ENCODE measurements at regions not wholly inside any gene's neighbourhood (a gene's known extent, or its start where the extent isn't known, plus 50 kb on each side); places are given as distances from the start of the nearest gene placed in this dataset.

GRCh38 chr2:184206045-184206444, 392.3 kb upstream of the ZNF804A start:
- no peak overlapping the region for H3K4me3 ChIP-seq (replicated peaks in 1 of 2; ENCODE audit: low read depth in 1 of 2, low read length in 2 of 2)
- no peak for ATAC-seq
- no peak overlapping the region for H3K9ac ChIP-seq (ENCODE audit: low read length)
- H3K27ac ChIP-seq (ENCODE audit: low read depth, low read length): no peak overlapping the region
- no peaks in the 10 kb centered on the region for H3K27me3 ChIP-seq (ENCODE audit: insufficient read depth, low read length)
- H2AFZ ChIP-seq (ENCODE audit: low read depth, low read length, poor library complexity, severe bottlenecking): no peak overlapping the region
- ChIA-PET RAD21 (ENCODE audit: low non-redundant PET in 1 of 2, low total read pairs in 2 of 2, uncharacterized antibody in 2 of 2, unreplicated experiment in 2 of 2) (no interaction called here), POLR2A (no interaction called here), CTCF (no interaction called here)
- no peaks in the 10 kb centered on the region for H3K4me1 ChIP-seq (ENCODE audit: control insufficient read depth in 1 of 2, insufficient read depth in 2 of 2, low read length in 2 of 2)
- no peak overlapping the region for H3K4me2 ChIP-seq (ENCODE audit: low read length)
- no peak for TF ChIP-seq MAX (IDR thresholded peaks at IDR 0.05)
- no peak for TF ChIP-seq RAD21 (IDR thresholded peaks at IDR 0.05; ENCODE audit: low read depth)
- TF ChIP-seq EZH2 (IDR thresholded peaks at IDR 0.05): no peak
- TF ChIP-seq ELF1 (IDR thresholded peaks at IDR 0.05; ENCODE audit: borderline replicate concordance, low read depth): no peak
- TF ChIP-seq ZNF274 (IDR thresholded peaks at IDR 0.05; ENCODE audit: low read depth, low read length): no peak
- TF ChIP-seq CEBPB (IDR thresholded peaks at IDR 0.05; ENCODE audit: low read depth): no peak
- no peaks in the 10 kb centered on the region for H3K79me2 ChIP-seq (ENCODE audit: insufficient read depth, low read length)
- H3K9me3 ChIP-seq (ENCODE audit: control insufficient read depth in 1 of 2, insufficient read depth in 1 of 2, low read depth in 1 of 2, low read length in 2 of 2): no peaks in the 10 kb centered on the region
- no TSS peak for BruUV-seq (replicated peaks)
- no peaks in the 10 kb centered on the region for H3K36me3 ChIP-seq (ENCODE audit: control insufficient read depth in 1 of 2, insufficient read depth in 2 of 2, low read length in 2 of 2)
- no peak for DNase-seq (ENCODE audit: low read depth, low spot score)
- H4K20me1 ChIP-seq (ENCODE audit: insufficient read depth): no peaks in the 10 kb centered on the region
- intact Hi-C loops (cut with micrococcal nuclease): no loop called here
- H3K9me2 ChIP-seq (ENCODE audit: insufficient read depth): no peaks in the 10 kb centered on the region

DNA sequence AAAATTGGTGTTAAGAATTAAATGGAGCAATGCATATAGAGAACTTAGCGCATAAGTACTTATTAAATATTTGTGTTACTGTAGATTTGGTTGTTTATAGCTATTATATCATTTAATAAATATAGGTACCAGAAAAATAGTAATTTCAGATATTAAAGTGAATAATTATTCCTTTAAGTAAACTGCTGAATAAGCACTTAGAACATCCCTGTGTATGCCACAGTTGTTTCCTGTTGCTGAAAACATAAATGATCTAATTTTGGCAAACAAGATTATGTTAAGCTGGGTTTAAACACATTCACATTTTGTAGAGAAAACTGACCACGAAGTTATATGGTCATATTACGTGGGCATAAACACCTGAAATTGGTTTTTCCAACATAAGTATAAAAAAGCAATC, 388.0 kb upstream of the ZNF804A start:
- H3K4me2 ChIP-seq (ENCODE audit: low read length): no peak overlapping the region
- intact Hi-C loops (cut with micrococcal nuclease): no loop called here
- no peak for ATAC-seq
- RAD21 ChIA-PET (ENCODE audit: low non-redundant PET in 1 of 2, low total read pairs in 2 of 2, uncharacterized antibody in 2 of 2, unreplicated experiment in 2 of 2): no interaction called here
- H4K20me1 ChIP-seq (ENCODE audit: insufficient read depth): no peaks in the 10 kb centered on the region
- no peak overlapping the region for H3K4me3 ChIP-seq (replicated peaks in 1 of 2; ENCODE audit: low read depth in 1 of 2, low read length in 2 of 2)
- no TSS peak for BruUV-seq (replicated peaks)
- no peaks in the 10 kb centered on the region for H3K27me3 ChIP-seq (ENCODE audit: insufficient read depth, low read length)
- TF ChIP-seq, protein P1, sequence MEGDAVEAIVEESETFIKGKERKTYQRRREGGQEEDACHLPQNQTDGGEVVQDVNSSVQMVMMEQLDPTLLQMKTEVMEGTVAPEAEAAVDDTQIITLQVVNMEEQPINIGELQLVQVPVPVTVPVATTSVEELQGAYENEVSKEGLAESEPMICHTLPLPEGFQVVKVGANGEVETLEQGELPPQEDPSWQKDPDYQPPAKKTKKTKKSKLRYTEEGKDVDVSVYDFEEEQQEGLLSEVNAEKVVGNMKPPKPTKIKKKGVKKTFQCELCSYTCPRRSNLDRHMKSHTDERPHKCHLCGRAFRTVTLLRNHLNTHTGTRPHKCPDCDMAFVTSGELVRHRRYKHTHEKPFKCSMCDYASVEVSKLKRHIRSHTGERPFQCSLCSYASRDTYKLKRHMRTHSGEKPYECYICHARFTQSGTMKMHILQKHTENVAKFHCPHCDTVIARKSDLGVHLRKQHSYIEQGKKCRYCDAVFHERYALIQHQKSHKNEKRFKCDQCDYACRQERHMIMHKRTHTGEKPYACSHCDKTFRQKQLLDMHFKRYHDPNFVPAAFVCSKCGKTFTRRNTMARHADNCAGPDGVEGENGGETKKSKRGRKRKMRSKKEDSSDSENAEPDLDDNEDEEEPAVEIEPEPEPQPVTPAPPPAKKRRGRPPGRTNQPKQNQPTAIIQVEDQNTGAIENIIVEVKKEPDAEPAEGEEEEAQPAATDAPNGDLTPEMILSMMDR (IDR thresholded peaks at IDR 0.05 in 2 of 3, conservative IDR thresholded peaks at IDR 0.05 in 1 of 3; ENCODE audit: borderline replicate concordance in 1 of 3, insufficient read depth in 1 of 3, low read depth in 2 of 3, low read length in 2 of 3): no peak
- no peak for TF ChIP-seq MAX (IDR thresholded peaks at IDR 0.05)
- TF ChIP-seq, protein P2, sequence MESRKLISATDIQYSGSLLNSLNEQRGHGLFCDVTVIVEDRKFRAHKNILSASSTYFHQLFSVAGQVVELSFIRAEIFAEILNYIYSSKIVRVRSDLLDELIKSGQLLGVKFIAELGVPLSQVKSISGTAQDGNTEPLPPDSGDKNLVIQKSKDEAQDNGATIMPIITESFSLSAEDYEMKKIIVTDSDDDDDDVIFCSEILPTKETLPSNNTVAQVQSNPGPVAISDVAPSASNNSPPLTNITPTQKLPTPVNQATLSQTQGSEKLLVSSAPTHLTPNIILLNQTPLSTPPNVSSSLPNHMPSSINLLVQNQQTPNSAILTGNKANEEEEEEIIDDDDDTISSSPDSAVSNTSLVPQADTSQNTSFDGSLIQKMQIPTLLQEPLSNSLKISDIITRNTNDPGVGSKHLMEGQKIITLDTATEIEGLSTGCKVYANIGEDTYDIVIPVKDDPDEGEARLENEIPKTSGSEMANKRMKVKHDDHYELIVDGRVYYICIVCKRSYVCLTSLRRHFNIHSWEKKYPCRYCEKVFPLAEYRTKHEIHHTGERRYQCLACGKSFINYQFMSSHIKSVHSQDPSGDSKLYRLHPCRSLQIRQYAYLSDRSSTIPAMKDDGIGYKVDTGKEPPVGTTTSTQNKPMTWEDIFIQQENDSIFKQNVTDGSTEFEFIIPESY (IDR thresholded peaks at IDR 0.05; ENCODE audit: extremely low read depth, insufficient replicate concordance, low read length): no peak
- TF ChIP-seq CEBPB (IDR thresholded peaks at IDR 0.05; ENCODE audit: low read depth): no peak
- TF ChIP-seq SP1 (IDR thresholded peaks at IDR 0.05; ENCODE audit: low read depth): no peak
- TF ChIP-seq ZNF274 (IDR thresholded peaks at IDR 0.05; ENCODE audit: low read depth, low read length): no peak
- no peak for TF ChIP-seq SRF (IDR thresholded peaks at IDR 0.05; ENCODE audit: low read depth)
- no peak for TF ChIP-seq POLR2A (IDR thresholded peaks at IDR 0.05; ENCODE audit: borderline replicate concordance, extremely low read depth, insufficient read depth, insufficient read length)
- TF ChIP-seq, protein P3, sequence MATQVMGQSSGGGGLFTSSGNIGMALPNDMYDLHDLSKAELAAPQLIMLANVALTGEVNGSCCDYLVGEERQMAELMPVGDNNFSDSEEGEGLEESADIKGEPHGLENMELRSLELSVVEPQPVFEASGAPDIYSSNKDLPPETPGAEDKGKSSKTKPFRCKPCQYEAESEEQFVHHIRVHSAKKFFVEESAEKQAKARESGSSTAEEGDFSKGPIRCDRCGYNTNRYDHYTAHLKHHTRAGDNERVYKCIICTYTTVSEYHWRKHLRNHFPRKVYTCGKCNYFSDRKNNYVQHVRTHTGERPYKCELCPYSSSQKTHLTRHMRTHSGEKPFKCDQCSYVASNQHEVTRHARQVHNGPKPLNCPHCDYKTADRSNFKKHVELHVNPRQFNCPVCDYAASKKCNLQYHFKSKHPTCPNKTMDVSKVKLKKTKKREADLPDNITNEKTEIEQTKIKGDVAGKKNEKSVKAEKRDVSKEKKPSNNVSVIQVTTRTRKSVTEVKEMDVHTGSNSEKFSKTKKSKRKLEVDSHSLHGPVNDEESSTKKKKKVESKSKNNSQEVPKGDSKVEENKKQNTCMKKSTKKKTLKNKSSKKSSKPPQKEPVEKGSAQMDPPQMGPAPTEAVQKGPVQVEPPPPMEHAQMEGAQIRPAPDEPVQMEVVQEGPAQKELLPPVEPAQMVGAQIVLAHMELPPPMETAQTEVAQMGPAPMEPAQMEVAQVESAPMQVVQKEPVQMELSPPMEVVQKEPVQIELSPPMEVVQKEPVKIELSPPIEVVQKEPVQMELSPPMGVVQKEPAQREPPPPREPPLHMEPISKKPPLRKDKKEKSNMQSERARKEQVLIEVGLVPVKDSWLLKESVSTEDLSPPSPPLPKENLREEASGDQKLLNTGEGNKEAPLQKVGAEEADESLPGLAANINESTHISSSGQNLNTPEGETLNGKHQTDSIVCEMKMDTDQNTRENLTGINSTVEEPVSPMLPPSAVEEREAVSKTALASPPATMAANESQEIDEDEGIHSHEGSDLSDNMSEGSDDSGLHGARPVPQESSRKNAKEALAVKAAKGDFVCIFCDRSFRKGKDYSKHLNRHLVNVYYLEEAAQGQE (IDR thresholded peaks at IDR 0.05; ENCODE audit: low read depth): no peak
- no peak for TF ChIP-seq EZH2 (IDR thresholded peaks at IDR 0.05)
- no peak for DNase-seq (ENCODE audit: low read depth, low spot score)
- no peaks in the 10 kb centered on the region for H3K36me3 ChIP-seq (ENCODE audit: control insufficient read depth in 1 of 2, insufficient read depth in 2 of 2, low read length in 2 of 2)
- no peaks in the 10 kb centered on the region for H3K9me3 ChIP-seq (ENCODE audit: control insufficient read depth in 1 of 2, insufficient read depth in 1 of 2, low read depth in 1 of 2, low read length in 2 of 2)
- H3K4me1 ChIP-seq (ENCODE audit: control insufficient read depth in 1 of 2, insufficient read depth in 2 of 2, low read length in 2 of 2): no peaks in the 10 kb centered on the region
- H3K27ac ChIP-seq (ENCODE audit: low read depth, low read length): no peak overlapping the region
- no peak overlapping the region for H3K9ac ChIP-seq (ENCODE audit: low read length)
- H3K9me2 ChIP-seq (ENCODE audit: insufficient read depth): no peaks in the 10 kb centered on the region
- CTCF ChIA-PET: no interaction called here
- POLR2A ChIA-PET: no interaction called here
- no peak overlapping the region for H2AFZ ChIP-seq (ENCODE audit: low read depth, low read length, poor library complexity, severe bottlenecking)
- H3K79me2 ChIP-seq (ENCODE audit: insufficient read depth, low read length): no peaks in the 10 kb centered on the region
